Colonic mucosa (tissue), 4 donors: ENCODE measurements at regions not wholly inside any gene's neighbourhood (a gene's known extent, or its start where the extent isn't known, plus 50 kb on each side); places are given as distances from the start of the nearest gene placed in this dataset.
A peak's percentile ranks its signal among the peaks of the same experiment; 100 is the strongest.

ENCODE experiments used
- DNase-seq: peaks from one replicate; pipeline ENCODE4 v3.0.0-alpha.2; 2020
- H3K27ac ChIP-seq: fragments of 200-600 bp; one replicate; pipeline ENCODE4 v1.8.0; 2021
- H3K27me3 ChIP-seq: fragments of 200-600 bp; one replicate; pipeline ENCODE4 v1.8.0; 2021
- H3K36me3 ChIP-seq: fragments of 200-600 bp; one replicate; pipeline ENCODE4 v1.8.0; 2021
- H3K4me1 ChIP-seq: fragments of 200-600 bp; one replicate; pipeline ENCODE4 v1.8.0; 2021; ENCODE audit warnings: mild to moderate bottlenecking
- H3K4me3 ChIP-seq: fragments of 200-600 bp; one replicate; pipeline ENCODE4 v1.8.0; 2021
- H3K9ac ChIP-seq, 2 donors: one replicate each; pipeline ENCODE4 v1.7.0; 2013; ENCODE audit warnings: control low read depth in 2 of 2, low read depth in 2 of 2, low read length in 2 of 2
- H3K9me3 ChIP-seq: fragments of 200-600 bp; one replicate; pipeline ENCODE4 v1.8.0; 2021
- intact Hi-C: fragments of 100-400 bp; cut with DNase I; formaldehyde crosslinking; loops from one replicate; pipeline ENCODE4 v1.14.1; 2022
- TF ChIP-seq, protein P1 (sequence below): fragments of 200-600 bp; IDR thresholded peaks from one replicate; pipeline ENCODE4 v1.8.0; 2022; ENCODE audit warnings: antibody characterized with exemption, mild to moderate bottlenecking
- donor health status: healthy.
- donor health status: DM: no; HTN: no; CAD: no.
- donor health status: DM: no; HTN: no; CAD: no.

DNA sequence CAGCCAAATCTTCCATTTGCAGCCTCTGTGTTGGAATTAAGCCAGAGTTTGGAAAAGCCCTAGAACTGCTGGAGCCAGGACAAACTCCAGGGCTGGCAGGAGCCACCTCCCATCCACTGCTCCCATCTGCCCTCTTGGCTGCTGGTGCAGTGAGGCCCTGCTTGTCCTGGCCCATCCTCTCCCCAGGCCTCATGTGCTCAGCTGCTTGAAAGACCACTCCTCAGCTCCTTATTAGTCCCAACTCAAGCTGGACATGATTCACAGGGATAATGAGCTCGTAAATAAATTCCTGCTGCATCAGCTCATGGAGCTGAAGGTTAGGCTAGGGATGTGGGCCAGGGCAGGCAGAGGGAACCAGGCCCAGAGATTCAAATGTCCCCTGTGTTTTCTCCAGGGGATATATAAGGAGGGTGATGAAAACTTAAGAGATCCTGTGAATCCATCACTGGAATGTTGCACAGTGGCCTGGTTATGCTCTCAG, 282.8 kb downstream of the RPS24 start:
- Histone ChIP-seq H3K36me3 (no peaks in the 10 kb centered on the region), H3K9me3 (no peaks in the 10 kb centered on the region), H3K27ac (no peak overlapping the region), H3K4me1 (no peaks in the 10 kb centered on the region), H3K4me3 (no peak overlapping the region), H3K27me3 (no peaks in the 10 kb centered on the region), H3K9ac (no peak overlapping the region)
- peak; percentile 16 for DNase-seq
- intact Hi-C loops = no loop called here
- TF ChIP-seq, protein P1, sequence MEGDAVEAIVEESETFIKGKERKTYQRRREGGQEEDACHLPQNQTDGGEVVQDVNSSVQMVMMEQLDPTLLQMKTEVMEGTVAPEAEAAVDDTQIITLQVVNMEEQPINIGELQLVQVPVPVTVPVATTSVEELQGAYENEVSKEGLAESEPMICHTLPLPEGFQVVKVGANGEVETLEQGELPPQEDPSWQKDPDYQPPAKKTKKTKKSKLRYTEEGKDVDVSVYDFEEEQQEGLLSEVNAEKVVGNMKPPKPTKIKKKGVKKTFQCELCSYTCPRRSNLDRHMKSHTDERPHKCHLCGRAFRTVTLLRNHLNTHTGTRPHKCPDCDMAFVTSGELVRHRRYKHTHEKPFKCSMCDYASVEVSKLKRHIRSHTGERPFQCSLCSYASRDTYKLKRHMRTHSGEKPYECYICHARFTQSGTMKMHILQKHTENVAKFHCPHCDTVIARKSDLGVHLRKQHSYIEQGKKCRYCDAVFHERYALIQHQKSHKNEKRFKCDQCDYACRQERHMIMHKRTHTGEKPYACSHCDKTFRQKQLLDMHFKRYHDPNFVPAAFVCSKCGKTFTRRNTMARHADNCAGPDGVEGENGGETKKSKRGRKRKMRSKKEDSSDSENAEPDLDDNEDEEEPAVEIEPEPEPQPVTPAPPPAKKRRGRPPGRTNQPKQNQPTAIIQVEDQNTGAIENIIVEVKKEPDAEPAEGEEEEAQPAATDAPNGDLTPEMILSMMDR = no peak

DNA sequence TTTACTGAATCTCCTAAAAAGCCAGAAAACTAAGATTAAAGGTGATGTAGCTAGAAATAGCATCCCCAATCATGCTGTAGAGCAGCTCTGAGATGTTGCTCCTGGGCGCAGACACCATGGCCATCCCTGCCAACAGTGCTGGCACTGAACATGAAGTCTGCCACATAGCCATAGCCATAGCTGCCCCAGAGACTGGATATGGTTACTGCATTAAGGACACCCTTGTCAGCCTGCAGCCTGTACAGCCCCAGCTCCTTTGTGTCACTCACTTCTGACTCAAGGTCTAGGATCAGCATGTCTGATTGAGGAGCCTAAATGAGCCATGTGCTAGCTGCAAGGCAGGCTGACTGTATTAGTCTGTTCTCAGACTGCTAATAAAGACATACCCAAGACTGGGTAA, 284.6 kb downstream of the RPS24 start:
- H3K27ac ChIP-seq = no peak overlapping the region
- no peaks in the 10 kb centered on the region for H3K36me3 ChIP-seq
- no peaks in the 10 kb centered on the region for H3K27me3 ChIP-seq
- H3K9ac ChIP-seq = no peak overlapping the region
- H3K9me3 ChIP-seq = no peaks in the 10 kb centered on the region
- H3K4me1 ChIP-seq = no peaks in the 10 kb centered on the region
- intact Hi-C loops = no loop called here
- H3K4me3 ChIP-seq = no peak overlapping the region
- no peak for DNase-seq
- TF ChIP-seq, protein P1 = no peak

DNA sequence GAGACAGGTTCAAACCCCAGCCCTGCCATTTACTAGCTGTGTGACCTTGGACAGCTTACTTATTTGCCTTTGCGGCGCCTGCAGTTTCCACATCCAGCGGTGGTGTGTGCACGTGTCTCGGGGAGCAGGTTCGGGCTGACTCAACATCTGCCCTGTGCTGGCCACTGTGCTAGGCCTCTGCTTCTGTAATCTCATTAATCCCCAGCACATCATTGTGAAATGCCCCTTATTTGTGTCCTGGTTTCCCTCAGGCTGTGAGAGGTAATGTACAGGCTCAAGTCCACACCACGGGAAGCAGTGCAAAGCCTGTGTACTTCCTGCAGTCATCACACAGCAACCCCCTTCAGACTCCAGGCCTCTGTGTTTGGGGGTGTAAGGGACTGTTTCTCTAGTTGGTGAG, 285.7 kb downstream of the RPS24 start:
- TF ChIP-seq, protein P1 = no peak
- Histone ChIP-seq H3K9me3 (no peaks in the 10 kb centered on the region), H3K27me3 (no peaks in the 10 kb centered on the region), H3K4me3 (no peak overlapping the region), H3K27ac (no peak overlapping the region), H3K9ac (no peak overlapping the region), H3K36me3 (no peaks in the 10 kb centered on the region), H3K4me1 (no peaks in the 10 kb centered on the region)
- intact Hi-C loops = no loop called here
- DNase-seq = no peak

DNA sequence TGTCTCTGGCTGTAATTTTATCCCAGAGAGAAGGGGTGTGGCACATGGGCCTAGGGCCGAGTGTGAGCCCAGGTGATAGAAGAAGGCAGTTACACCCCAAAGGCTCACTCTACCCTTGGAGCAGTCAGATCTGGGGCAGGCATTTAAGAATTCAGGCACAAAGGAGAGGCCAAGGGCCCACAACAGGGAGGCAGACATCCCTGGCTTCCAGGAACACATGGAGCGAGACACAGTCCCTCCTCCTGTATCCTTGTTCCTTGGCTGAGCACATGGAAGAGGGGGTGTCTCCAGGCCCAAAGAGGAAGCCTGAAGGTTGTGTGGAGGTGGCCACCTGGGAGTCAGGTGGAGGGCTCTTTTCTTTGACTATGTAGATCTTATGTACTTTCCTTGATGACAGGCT, 286.2 kb downstream of the RPS24 start:
- intact Hi-C loops = no loop called here
- no peak for DNase-seq
- no peaks in the 10 kb centered on the region for H3K36me3 ChIP-seq
- H3K27me3 ChIP-seq = no peaks in the 10 kb centered on the region
- H3K9me3 ChIP-seq = no peaks in the 10 kb centered on the region
- no peak overlapping the region for H3K9ac ChIP-seq
- H3K4me1 ChIP-seq = no peaks in the 10 kb centered on the region
- TF ChIP-seq, protein P1 = no peak
- H3K27ac ChIP-seq = no peak overlapping the region
- H3K4me3 ChIP-seq = no peak overlapping the region

DNA sequence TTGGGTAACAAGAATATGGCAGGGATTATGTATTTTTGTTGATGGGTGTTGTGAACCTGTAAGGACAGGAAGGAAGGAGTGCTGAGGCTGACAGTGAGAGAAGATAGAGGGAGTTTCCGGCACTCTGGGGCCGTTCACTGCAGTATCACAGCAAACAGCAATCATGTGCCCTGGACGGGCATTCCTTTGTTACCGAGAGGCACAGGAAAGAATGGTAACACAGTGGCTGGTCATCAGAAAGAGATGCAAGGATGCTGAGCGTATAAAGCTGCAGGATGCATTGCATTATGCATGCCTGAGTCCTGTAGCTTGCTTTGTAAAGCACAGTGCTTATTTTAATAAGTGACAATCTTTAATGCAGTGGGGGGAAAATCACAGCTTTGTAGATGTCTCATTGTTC, 286.8 kb downstream of the RPS24 start:
- DNase-seq = no peak
- intact Hi-C loops = no loop called here
- no peak overlapping the region for H3K9ac ChIP-seq
- no peaks in the 10 kb centered on the region for H3K27me3 ChIP-seq
- H3K27ac ChIP-seq = no peak overlapping the region
- no peak overlapping the region for H3K4me3 ChIP-seq
- TF ChIP-seq, protein P1 = no peak
- no peaks in the 10 kb centered on the region for H3K4me1 ChIP-seq
- H3K36me3 ChIP-seq = no peaks in the 10 kb centered on the region
- no peaks in the 10 kb centered on the region for H3K9me3 ChIP-seq

DNA sequence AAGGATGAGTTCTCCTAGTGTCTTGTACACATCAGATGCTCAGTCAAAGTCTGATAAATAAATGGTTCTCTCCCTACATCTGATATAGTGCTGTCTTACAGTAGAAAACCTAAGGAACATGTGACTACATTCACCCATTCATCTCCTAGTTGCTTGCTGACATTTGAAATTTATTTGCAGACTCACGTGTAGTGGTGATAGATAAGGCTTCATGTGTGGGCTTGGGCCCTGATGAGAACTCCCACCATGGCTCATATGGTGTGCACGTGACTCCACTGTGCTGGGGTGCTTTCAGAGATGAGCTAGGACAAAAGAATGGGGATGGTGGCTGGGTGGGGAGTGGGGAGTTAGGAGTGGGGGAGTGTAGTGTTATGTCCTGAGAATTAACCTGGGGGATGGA, 287.3 kb downstream of the RPS24 start:
- Histone ChIP-seq H3K4me1 (no peaks in the 10 kb centered on the region), H3K27me3 (no peaks in the 10 kb centered on the region), H3K36me3 (no peaks in the 10 kb centered on the region), H3K27ac (no peak overlapping the region), H3K4me3 (no peak overlapping the region), H3K9me3 (no peaks in the 10 kb centered on the region), H3K9ac (no peak overlapping the region)
- DNase-seq = no peak
- TF ChIP-seq, protein P1 = no peak
- intact Hi-C loops = no loop called here
